Neutrophil (primary cell): ENCODE measurements at regions not wholly inside any gene's neighbourhood (a gene's known extent, or its start where the extent isn't known, plus 50 kb on each side); places are given as distances from the start of the nearest gene placed in this dataset.
"Not testable (repeated sequence)": the region's sequence is repeated elsewhere in the genome, so short reads cannot be mapped to it uniquely, and the experiment has no call there.

Experiments
- H3K27ac ChIP-seq: fragments of 200-600 bp; sonication (generic); 2 replicates; pipeline ENCODE4 v1.5.1; 2016; ENCODE audit warnings: mild to moderate bottlenecking, moderate library complexity
- H3K27me3 ChIP-seq: fragments of 200-600 bp; sonication (generic); 2 replicates; pipeline ENCODE4 v1.6.0; 2016; ENCODE audit warnings: mild to moderate bottlenecking
- H3K36me3 ChIP-seq: fragments of 200-600 bp; sonication (generic); 2 replicates; pipeline ENCODE4 v1.5.1; 2017
- H3K4me1 ChIP-seq, 2 experiments: fragments of 200-600 bp in 1 of 2; sonication (generic) in 1 of 2; 1 replicate in 1 of 2; 2 replicates in 1 of 2; pipeline versions ENCODE4 v1.5.1 to v1.6.1; 2013 to 2016; ENCODE audit warnings: low read depth in 1 of 2, low read length in 1 of 2, mild to moderate bottlenecking in 1 of 2, moderate library complexity in 1 of 2; ENCODE audit not compliant: control insufficient read depth in 1 of 2, insufficient read depth in 1 of 2
- H3K4me3 ChIP-seq, 2 experiments: fragments of 200-600 bp in 1 of 2; sonication (generic) in 1 of 2; 1 replicate in 1 of 2; 2 replicates in 1 of 2; pipeline ENCODE4 v1.5.1; 2013 to 2016; ENCODE audit warnings: low read depth in 1 of 2, low read length in 1 of 2, mild to moderate bottlenecking in 1 of 2, moderate library complexity in 1 of 2
- H3K9me3 ChIP-seq: fragments of 200-600 bp; sonication (generic); 2 replicates; pipeline ENCODE4 v1.5.1; 2016

- H3K36me3 ChIP-seq, H3K4me1 ChIP-seq, H3K9me3 ChIP-seq, H3K27me3 ChIP-seq, H3K4me3 ChIP-seq, H3K27ac ChIP-seq: not testable (repeated sequence)
Measured at GRCh38 chr9:138174954-138175353, 297.4 kb downstream of the CACNA1B start.

GRCh38 chr9:138175354-138175753 lies 297.8 kb downstream of the CACNA1B start:
- not testable (repeated sequence) for H3K4me1 ChIP-seq, H3K36me3 ChIP-seq, H3K27me3 ChIP-seq, H3K4me3 ChIP-seq, H3K27ac ChIP-seq, H3K9me3 ChIP-seq

- not testable (repeated sequence) for H3K27ac ChIP-seq, H3K4me3 ChIP-seq
Measured at GRCh38 chr9:138177091-138177490, 299.5 kb downstream of the CACNA1B start.

GRCh38 chr9:138179003-138179402 lies 301.4 kb downstream of the CACNA1B start:
- not testable (repeated sequence) for H3K36me3 ChIP-seq, H3K4me3 ChIP-seq, H3K27ac ChIP-seq, H3K27me3 ChIP-seq, H3K4me1 ChIP-seq, H3K9me3 ChIP-seq

More at GRCh38 chr9:138177091-138177490, 299.5 kb downstream of the CACNA1B start:
- not testable (repeated sequence) for H3K4me1 ChIP-seq, H3K27me3 ChIP-seq, H3K9me3 ChIP-seq, H3K36me3 ChIP-seq

GRCh38 chr9:138179671-138180070 lies 302.1 kb downstream of the CACNA1B start:
- not testable (repeated sequence) for H3K4me1 ChIP-seq, H3K36me3 ChIP-seq, H3K27ac ChIP-seq, H3K4me3 ChIP-seq, H3K27me3 ChIP-seq, H3K9me3 ChIP-seq

- not testable (repeated sequence) for H3K36me3 ChIP-seq, H3K9me3 ChIP-seq, H3K4me3 ChIP-seq, H3K27ac ChIP-seq, H3K27me3 ChIP-seq, H3K4me1 ChIP-seq
Measured at GRCh38 chr9:138181963-138182362, 304.4 kb downstream of the CACNA1B start.

GRCh38 chr9:138197156-138197555 lies 319.6 kb downstream of the CACNA1B start:
- not testable (repeated sequence) for H3K36me3 ChIP-seq, H3K4me3 ChIP-seq, H3K27ac ChIP-seq, H3K9me3 ChIP-seq, H3K27me3 ChIP-seq, H3K4me1 ChIP-seq

GRCh38 chr9:138198963-138199362 lies 321.4 kb downstream of the CACNA1B start:
- H3K36me3 ChIP-seq, H3K27ac ChIP-seq, H3K4me3 ChIP-seq, H3K9me3 ChIP-seq, H3K4me1 ChIP-seq, H3K27me3 ChIP-seq: not testable (repeated sequence)

- not testable (repeated sequence) for H3K4me3 ChIP-seq, H3K27me3 ChIP-seq, H3K27ac ChIP-seq, H3K4me1 ChIP-seq, H3K36me3 ChIP-seq, H3K9me3 ChIP-seq
Measured at GRCh38 chr9:138199917-138200316, 322.3 kb downstream of the CACNA1B start.

- H3K36me3 ChIP-seq, H3K27ac ChIP-seq, H3K9me3 ChIP-seq, H3K4me1 ChIP-seq, H3K4me3 ChIP-seq, H3K27me3 ChIP-seq: not testable (repeated sequence)
Measured at GRCh38 chr9:138200481-138201142, 323.0 kb downstream of the CACNA1B start.

- not testable (repeated sequence) for H3K9me3 ChIP-seq, H3K4me3 ChIP-seq, H3K36me3 ChIP-seq, H3K27ac ChIP-seq, H3K27me3 ChIP-seq, H3K4me1 ChIP-seq
Measured at GRCh38 chr9:138201167-138201889, 323.7 kb downstream of the CACNA1B start.

GRCh38 chr9:138202043-138202442 lies 324.5 kb downstream of the CACNA1B start:
- H3K4me3 ChIP-seq, H3K9me3 ChIP-seq, H3K4me1 ChIP-seq: not testable (repeated sequence)

GRCh38 chr9:138203304-138203703 lies 325.7 kb downstream of the CACNA1B start:
- not testable (repeated sequence) for H3K9me3 ChIP-seq

More at GRCh38 chr9:138202043-138202442, 324.5 kb downstream of the CACNA1B start:
- H3K27me3 ChIP-seq, H3K36me3 ChIP-seq, H3K27ac ChIP-seq: not testable (repeated sequence)

GRCh38 chr9:138203872-138204271 lies 326.3 kb downstream of the CACNA1B start:
- H3K27me3 ChIP-seq, H3K4me3 ChIP-seq, H3K4me1 ChIP-seq, H3K9me3 ChIP-seq, H3K27ac ChIP-seq, H3K36me3 ChIP-seq: not testable (repeated sequence)

More at GRCh38 chr9:138203304-138203703, 325.7 kb downstream of the CACNA1B start:
- H3K4me3 ChIP-seq, H3K36me3 ChIP-seq, H3K27me3 ChIP-seq, H3K4me1 ChIP-seq, H3K27ac ChIP-seq: not testable (repeated sequence)
